Endodermal cell (in vitro differentiated cells): ENCODE measurements at regions not wholly inside any gene's neighbourhood (a gene's known extent, or its start where the extent isn't known, plus 50 kb on each side); places are given as distances from the start of the nearest gene placed in this dataset.

Source experiments
- DNase-seq: peaks from one replicate; pipeline ENCODE4 v3.0.0-alpha.2; 2017
- H3K27ac ChIP-seq: 2 replicates; pipeline ENCODE4 v1.5.1; 2013; ENCODE audit warnings: mild to moderate bottlenecking, low read depth, low read length, moderate library complexity
- H3K27me3 ChIP-seq: 2 replicates; pipeline ENCODE4 v1.6.1; 2013; ENCODE audit warnings: mild to moderate bottlenecking, low read length, moderate library complexity; ENCODE audit not compliant: insufficient read depth, control insufficient read depth, poor library complexity, severe bottlenecking
- H3K36me3 ChIP-seq: 2 replicates; pipeline ENCODE4 v1.7.0; 2013; ENCODE audit warnings: mild to moderate bottlenecking, low read length, moderate library complexity; ENCODE audit not compliant: control insufficient read depth, insufficient read depth
- H3K4me1 ChIP-seq: one replicate; pipeline ENCODE4 v1.7.0; 2013; ENCODE audit warnings: low read length; ENCODE audit not compliant: control insufficient read depth, insufficient read depth
- H3K4me3 ChIP-seq: 2 replicates; pipeline ENCODE4 v1.5.1; 2013; ENCODE audit warnings: mild to moderate bottlenecking, low read length, moderate library complexity
- H3K9ac ChIP-seq: 2 replicates; pipeline ENCODE4 v1.6.1; 2013; ENCODE audit warnings: mild to moderate bottlenecking, low read length, moderate library complexity; ENCODE audit not compliant: poor library complexity, severe bottlenecking; ENCODE audit errors: extremely low read depth
- H3K9me3 ChIP-seq: 2 replicates; pipeline ENCODE4 v1.6.1; 2013; ENCODE audit warnings: mild to moderate bottlenecking, low read length, moderate library complexity; ENCODE audit not compliant: control insufficient read depth
- H3K27ac Mint-ChIP-seq: 2 replicates; pipeline ENCODE4 v1.8.0; 2020; ENCODE audit warnings: mixed read lengths
- H3K27me3 Mint-ChIP-seq: 2 replicates; pipeline ENCODE4 v1.8.0; 2021; ENCODE audit warnings: mild to moderate bottlenecking, mixed read lengths; ENCODE audit not compliant: insufficient read depth
- H3K36me3 Mint-ChIP-seq: 2 replicates; pipeline ENCODE4 v1.8.0; 2020; ENCODE audit warnings: low read depth, mixed read lengths
- H3K4me1 Mint-ChIP-seq: 2 replicates; pipeline ENCODE4 v1.8.0; 2020; ENCODE audit warnings: mixed read lengths
- H3K4me3 Mint-ChIP-seq: 2 replicates; pipeline ENCODE4 v1.8.0; 2020; ENCODE audit warnings: mild to moderate bottlenecking, moderate library complexity, mixed read lengths
- H3K9me3 Mint-ChIP-seq: 2 replicates; pipeline ENCODE4 v1.8.0; 2020; ENCODE audit warnings: mild to moderate bottlenecking, mixed read lengths
- WGBS, 2 experiments: methylation state at CpG; one replicate each; pipeline versions ENCODE4 v1.1.5 to v1.1.7; 2013; ENCODE audit warnings: missing lambda C conversion rate in 2 of 2, mixed read lengths in 1 of 2; ENCODE audit not compliant: insufficient coverage in 1 of 2, insufficient read length in 1 of 2; 5-methylcytosine and 5-hydroxymethylcytosine counted together
- TF ChIP-seq, protein P1 (sequence below): fragments of 200-600 bp; sonication (generic); conservative IDR thresholded peaks from 2 replicates; pipeline ENCODE4 v1.5.0; 2021; ENCODE audit warnings: antibody characterized with exemption, mild to moderate bottlenecking

DNA sequence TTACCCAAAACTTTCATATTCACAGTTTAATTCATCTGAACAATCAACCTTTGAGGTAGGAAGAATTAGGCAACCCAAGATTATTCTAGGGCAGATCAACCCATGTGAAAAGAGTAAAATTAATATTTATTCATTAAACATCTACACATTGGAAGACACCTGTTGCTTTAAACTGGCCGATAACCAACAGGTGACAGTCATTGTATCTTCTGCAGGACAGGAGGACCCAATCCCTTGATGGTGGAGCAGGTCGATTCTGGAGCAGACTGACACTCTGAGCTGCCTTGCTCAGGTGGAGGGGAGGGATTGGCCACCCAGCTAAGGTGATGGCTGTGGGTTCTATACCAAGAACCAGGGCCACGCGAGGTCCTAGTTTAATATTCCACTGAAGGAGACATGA, 230.3 kb downstream of the OSR1 start:
- Histone ChIP-seq H3K27me3 (no peaks in the 10 kb centered on the region), H3K4me1 (no peaks in the 10 kb centered on the region), H3K36me3 (no peaks in the 10 kb centered on the region), H3K27ac (no peak overlapping the region), H3K9me3 (no peaks in the 10 kb centered on the region), H3K9ac (no peak overlapping the region), H3K4me3 (no peak overlapping the region)
- no peak for DNase-seq
- H3K27ac Mint-ChIP-seq: no peak overlapping the region
- H3K4me3 Mint-ChIP-seq: no peak overlapping the region
- peaks cover 25% of the 10 kb centered on the region for H3K4me1 Mint-ChIP-seq
- no peaks in the 10 kb centered on the region for H3K9me3 Mint-ChIP-seq
- H3K27me3 Mint-ChIP-seq: no peaks in the 10 kb centered on the region
- TF ChIP-seq, protein P1, sequence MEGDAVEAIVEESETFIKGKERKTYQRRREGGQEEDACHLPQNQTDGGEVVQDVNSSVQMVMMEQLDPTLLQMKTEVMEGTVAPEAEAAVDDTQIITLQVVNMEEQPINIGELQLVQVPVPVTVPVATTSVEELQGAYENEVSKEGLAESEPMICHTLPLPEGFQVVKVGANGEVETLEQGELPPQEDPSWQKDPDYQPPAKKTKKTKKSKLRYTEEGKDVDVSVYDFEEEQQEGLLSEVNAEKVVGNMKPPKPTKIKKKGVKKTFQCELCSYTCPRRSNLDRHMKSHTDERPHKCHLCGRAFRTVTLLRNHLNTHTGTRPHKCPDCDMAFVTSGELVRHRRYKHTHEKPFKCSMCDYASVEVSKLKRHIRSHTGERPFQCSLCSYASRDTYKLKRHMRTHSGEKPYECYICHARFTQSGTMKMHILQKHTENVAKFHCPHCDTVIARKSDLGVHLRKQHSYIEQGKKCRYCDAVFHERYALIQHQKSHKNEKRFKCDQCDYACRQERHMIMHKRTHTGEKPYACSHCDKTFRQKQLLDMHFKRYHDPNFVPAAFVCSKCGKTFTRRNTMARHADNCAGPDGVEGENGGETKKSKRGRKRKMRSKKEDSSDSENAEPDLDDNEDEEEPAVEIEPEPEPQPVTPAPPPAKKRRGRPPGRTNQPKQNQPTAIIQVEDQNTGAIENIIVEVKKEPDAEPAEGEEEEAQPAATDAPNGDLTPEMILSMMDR: no peak
- WGBS, 2 experiments: 70 to 100% methylated on average over 1 to 4 of the region's 4 CpGs
- no peaks in the 10 kb centered on the region for H3K36me3 Mint-ChIP-seq

DNA sequence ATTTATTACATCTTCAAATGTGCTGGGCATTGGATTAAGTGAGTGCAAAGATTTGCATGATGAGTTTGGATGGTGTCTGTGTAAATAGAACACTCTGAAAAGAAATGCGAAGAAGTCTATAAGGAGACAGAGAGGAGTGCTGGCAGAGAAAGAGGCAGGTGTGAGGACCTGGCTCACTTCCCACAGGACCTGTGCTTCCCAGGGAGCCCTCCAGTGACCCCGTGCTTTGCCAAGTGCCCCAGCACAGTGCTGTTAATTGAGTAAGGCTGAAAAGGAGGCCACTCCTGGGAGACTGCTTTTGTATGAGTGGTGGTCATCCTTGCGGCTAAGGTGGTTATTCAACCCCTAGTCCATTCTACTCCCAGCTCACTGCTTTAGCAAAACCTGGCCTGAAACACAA, 230.8 kb downstream of the OSR1 start:
- Mint-ChIP-seq H3K36me3 (no peaks in the 10 kb centered on the region), H3K4me1 (peaks cover 25% of the 10 kb centered on the region), H3K27me3 (no peaks in the 10 kb centered on the region), H3K4me3 (no peak overlapping the region), H3K27ac (no peak overlapping the region), H3K9me3 (no peaks in the 10 kb centered on the region)
- H3K9me3 ChIP-seq: no peaks in the 10 kb centered on the region
- WGBS, 2 experiments: 83 to 100% methylated on average over 1 to 3 of the region's 3 CpGs
- no peak overlapping the region for H3K27ac ChIP-seq
- H3K27me3 ChIP-seq: no peaks in the 10 kb centered on the region
- H3K4me1 ChIP-seq: no peaks in the 10 kb centered on the region
- no peak overlapping the region for H3K9ac ChIP-seq
- TF ChIP-seq, protein P1: no peak
- H3K4me3 ChIP-seq: no peak overlapping the region
- DNase-seq: no peak
- H3K36me3 ChIP-seq: no peaks in the 10 kb centered on the region

DNA sequence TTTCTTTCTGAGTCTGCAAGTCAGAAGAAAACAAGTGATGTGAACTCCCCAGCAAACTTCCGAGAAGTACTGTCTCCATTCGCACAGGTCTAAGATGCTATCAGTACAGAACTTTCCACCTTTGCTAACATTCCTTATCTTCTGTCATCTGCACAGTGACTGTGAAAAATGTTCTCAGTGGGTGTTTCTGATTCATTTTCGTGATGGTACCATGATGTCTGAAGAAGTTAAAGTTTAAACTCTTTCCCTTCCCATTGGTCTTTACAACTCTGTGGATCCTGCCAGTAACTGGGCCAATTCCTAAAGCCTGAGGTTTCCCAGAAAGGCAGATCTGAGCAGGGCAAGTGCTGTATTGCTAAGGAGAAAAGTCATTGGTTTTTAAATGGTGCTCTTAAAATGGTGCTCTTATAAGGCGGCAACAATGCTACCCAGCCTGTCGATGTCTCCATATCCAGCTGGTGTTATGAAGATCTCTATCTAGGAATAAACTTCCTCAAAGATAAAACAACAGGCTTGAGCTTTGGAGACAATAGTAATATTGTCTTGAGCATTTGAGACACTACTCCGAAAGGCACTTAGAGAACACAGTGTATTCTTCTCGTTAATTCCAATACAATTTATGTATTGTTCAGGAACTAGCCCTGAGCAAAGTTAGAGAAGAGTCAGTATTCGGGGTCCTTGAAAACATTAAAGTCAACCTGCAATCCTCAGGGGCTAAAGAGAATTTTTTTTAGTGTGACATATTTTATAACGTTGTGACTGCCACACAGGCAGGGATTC, 232.3 kb downstream of the OSR1 start:
- Histone ChIP-seq H3K9me3 (no peaks in the 10 kb centered on the region), H3K27me3 (no peaks in the 10 kb centered on the region), H3K27ac (no peak overlapping the region), H3K36me3 (no peaks in the 10 kb centered on the region), H3K4me1 (no peaks in the 10 kb centered on the region), H3K9ac (no peak overlapping the region), H3K4me3 (no peak overlapping the region)
- TF ChIP-seq, protein P1: no peak
- DNase-seq: no peak
- Mint-ChIP-seq H3K27ac (no peak overlapping the region), H3K9me3 (no peaks in the 10 kb centered on the region), H3K36me3 (no peaks in the 10 kb centered on the region), H3K4me3 (no peak overlapping the region), H3K27me3 (peaks cover under 1% of the 10 kb centered on the region), H3K4me1 (peaks cover 16% of the 10 kb centered on the region)
- WGBS, 2 experiments: 92 to 96% methylated on average over 4 to 9 of the region's 9 CpGs
